K562 (cell line): ENCODE measurements at regions not wholly inside any gene's neighbourhood (a gene's known extent, or its start where the extent isn't known, plus 50 kb on each side); places are given as distances from the start of the nearest gene placed in this dataset.

Experiments used
- ATAC-seq: fragments of 200-7000 bp; cut with Tn5 transposase; 3 replicates; pipeline ENCODE4 v1.9.1; 2020; ENCODE audit warnings: moderate library complexity
- BruUV-seq: library from RNA; stranded (reverse); fragments of 400-500 nt; replicated peaks from 2 replicates; lab custom pipeline; 2021; lab: Mats Ljungman, UMichigan
- CTCF ChIA-PET: fragments of 300-600 bp; formaldehyde crosslinking; extraction: SDS; loops from one replicate; lab custom pipeline; 2021; ENCODE audit warnings: low intra/inter-chr PET ratio; lab: Yijun Ruan, JAX
- POLR2A ChIA-PET: fragments of 300-600, 350-650 bp; sonication (Branson Sonifier 250); formaldehyde crosslinking; extraction: SDS; loops from one replicate; lab custom pipeline; 2021; ENCODE audit warnings: antibody characterized with exemption, inconsistent platforms; lab: Yijun Ruan, JAX
- DNase-seq, 4 experiments: peaks; one replicate each; pipeline versions ENCODE4 v3.0.0 to v3.0.0-alpha.2; 2011 to 2018; ENCODE audit warnings: low spot score in 3 of 4, mixed read lengths in 3 of 4; ENCODE audit errors: extremely low read depth in 1 of 4
- FAIRE-seq: peaks from 2 replicates; lab custom pipeline; 2011; peaks lifted over from hg19 to GRCh38; lab: Jason Lieb, UNC
- H2AFZ ChIP-seq: 2 replicates; pipeline ENCODE4 v1.6.0; 2011; ENCODE audit warnings: low read depth, low read length, control low read depth, inconsistent platforms
- H3K27ac ChIP-seq: fragments of 200-600 bp; 3 replicates; pipeline ENCODE4 v1.8.0; 2011; ENCODE audit warnings: low read depth, mild to moderate bottlenecking, control low read depth, inconsistent platforms, low read length, moderate library complexity, mixed read lengths; ENCODE audit errors: extremely low read depth
- H3K27me3 ChIP-seq, 2 experiments: fragments of 300-600 bp in 1 of 2; 2 replicates in 1 of 2; 3 replicates in 1 of 2; pipeline versions ENCODE4 v1.6.0 to v1.8.0; 2011; ENCODE audit warnings: inconsistent platforms in 2 of 2, low read length in 2 of 2, mild to moderate bottlenecking in 1 of 2, mixed read lengths in 1 of 2, moderate library complexity in 1 of 2; ENCODE audit not compliant: control insufficient read depth in 2 of 2, insufficient read depth in 2 of 2
- H3K36me3 ChIP-seq: fragments of 300-600 bp; 3 replicates; pipeline ENCODE4 v1.8.0; 2011; ENCODE audit warnings: mild to moderate bottlenecking, low read length, inconsistent platforms; ENCODE audit not compliant: control insufficient read depth, insufficient read depth
- H3K4me1 ChIP-seq, 2 experiments: fragments of 200-600 bp in 1 of 2; replicated peaks in 1 of 2; 2 replicates in 1 of 2; 3 replicates in 1 of 2; pipeline versions ENCODE4 v1.5.1 to v1.8.0; 2011; ENCODE audit warnings: inconsistent platforms in 2 of 2, low read length in 2 of 2, mild to moderate bottlenecking in 1 of 2, mixed read lengths in 1 of 2, moderate library complexity in 1 of 2; ENCODE audit not compliant: control insufficient read depth in 2 of 2, insufficient read depth in 2 of 2
- H3K4me2 ChIP-seq: 2 replicates; pipeline ENCODE4 v1.6.1; 2011; ENCODE audit warnings: low read length, control low read depth, inconsistent platforms, mixed read lengths; ENCODE audit not compliant: insufficient read depth
- H3K4me3 ChIP-seq: fragments of 200-600 bp; sonication (generic), shearing (Covaris generic); 2 replicates; pipeline ENCODE4 v1.5.1; 2016; ENCODE audit warnings: control low read depth, inconsistent platforms
- H3K79me2 ChIP-seq: fragments of 200-600 bp; 3 replicates; pipeline ENCODE4 v1.8.0; 2011; ENCODE audit warnings: low read length, inconsistent platforms; ENCODE audit not compliant: control insufficient read depth, insufficient read depth
- H3K9ac ChIP-seq, 2 experiments: 2 replicates each; pipeline versions ENCODE4 v1.6.0 to v1.6.1; 2011; ENCODE audit warnings: low read depth in 2 of 2, low read length in 2 of 2, control low read depth in 1 of 2, inconsistent platforms in 1 of 2, mild to moderate bottlenecking in 1 of 2, mixed read lengths in 1 of 2; ENCODE audit not compliant: insufficient read depth in 1 of 2
- H3K9me1 ChIP-seq: one replicate; pipeline ENCODE4 v1.6.0; 2011; ENCODE audit warnings: inconsistent platforms, mild to moderate bottlenecking, low read length, moderate library complexity; ENCODE audit not compliant: control insufficient read depth, insufficient read depth
- H3K9me3 ChIP-seq: replicated peaks from 2 replicates; pipeline ENCODE4 v1.5.1; 2011; ENCODE audit warnings: low read depth, low read length, inconsistent platforms; ENCODE audit not compliant: control insufficient read depth, insufficient read depth
- H4K20me1 ChIP-seq: replicated peaks from 2 replicates; pipeline ENCODE4 v1.6.1; 2011; ENCODE audit warnings: low read length, inconsistent platforms, mixed read lengths; ENCODE audit not compliant: control insufficient read depth, insufficient read depth
- CBFB ChIP-seq: sonication (generic); formaldehyde crosslinking; IDR thresholded peaks from 2 replicates; pipeline ENCODE4 v1.4.0; 2020; ENCODE audit warnings: mild to moderate bottlenecking, missing genetic modification reagents
- COPS2 ChIP-seq: fragments of 450-650 bp; conservative IDR thresholded peaks from 2 replicates; pipeline ENCODE4 v1.6.1; 2016; ENCODE audit warnings: mild to moderate bottlenecking, moderate library complexity
- DPF2 ChIP-seq: fragments of 450-650 bp; IDR thresholded peaks from 2 replicates; pipeline ENCODE4 v1.6.1; 2016
- GTF2F1 ChIP-seq: IDR thresholded peaks from 2 replicates; pipeline ENCODE4 v1.6.1; 2011; ENCODE audit warnings: low read depth, low read length, improper control_type of control experiment
- MTA2 ChIP-seq: fragments of 450-650 bp; IDR thresholded peaks from 2 replicates; pipeline ENCODE4 v1.6.1; 2016; ENCODE audit warnings: low read depth
- NR4A1 ChIP-seq, 2 experiments: fragments of 250-450 bp in 1 of 2; fragments of 450-650 bp in 1 of 2; sonication (Bioruptor Pico) in 1 of 2; IDR thresholded peaks; 2 replicates each; pipeline versions ENCODE4 v1.4.0 to v1.6.1; 2016 to 2020; ENCODE audit warnings: mild to moderate bottlenecking in 2 of 2, missing compliant biosample characterization in 1 of 2, missing genetic modification characterization in 1 of 2, moderate library complexity in 1 of 2
- PHB2 ChIP-seq: fragments of 450-650 bp; IDR thresholded peaks from 2 replicates; pipeline ENCODE4 v1.6.1; 2017; ENCODE audit warnings: low read depth
- PKNOX1 ChIP-seq: fragments of 450-650 bp; IDR thresholded peaks from 2 replicates; pipeline ENCODE4 v1.6.1; 2016
- PRPF4 ChIP-seq: fragments of 200-400 bp; formaldehyde crosslinking; IDR thresholded peaks from one replicate; pipeline ENCODE4 v1.6.1; 2017; ENCODE audit warnings: low read length, low read depth, mild to moderate bottlenecking; ENCODE audit not compliant: insufficient read depth, poor library complexity, severe bottlenecking
- RUNX1 ChIP-seq: sonication (generic); IDR thresholded peaks from 2 replicates; pipeline ENCODE4 v1.6.1; 2016; ENCODE audit warnings: antibody characterized with exemption, low read depth
- TAF1 ChIP-seq: IDR thresholded peaks from 2 replicates; pipeline ENCODE4 v1.6.1; 2011; ENCODE audit warnings: mild to moderate bottlenecking, low read length, moderate library complexity; ENCODE audit not compliant: insufficient read depth, control insufficient read depth, severe bottlenecking; ENCODE audit errors: extremely low read depth
- ZBTB5 ChIP-seq: fragments of 450-650 bp; IDR thresholded peaks from 2 replicates; pipeline ENCODE4 v1.6.1; 2017; ENCODE audit warnings: antibody characterized with exemption
- ZFP36 ChIP-seq: fragments of 150-350 bp; IDR thresholded peaks from 2 replicates; pipeline ENCODE4 v1.6.1; 2018; ENCODE audit warnings: low read length, low read depth; ENCODE audit not compliant: partially characterized antibody
- ZNF197 ChIP-seq: fragments of 200-800 bp; sonication (Bioruptor generic); IDR thresholded peaks from 2 replicates; pipeline ENCODE4 v1.6.1; 2016; ENCODE audit warnings: low read depth, missing genetic modification characterization, missing compliant biosample characterization
- ZNF668 ChIP-seq: fragments of 250-450 bp; sonication (Bioruptor Pico); IDR thresholded peaks from 2 replicates; pipeline ENCODE4 v1.8.0; 2022; ENCODE audit warnings: mild to moderate bottlenecking, inconsistent platforms
- ZZZ3 ChIP-seq: fragments of 450-650 bp; IDR thresholded peaks from 2 replicates; pipeline ENCODE4 v1.6.1; 2016; ENCODE audit warnings: antibody characterized with exemption, mild to moderate bottlenecking, moderate library complexity
- WGBS: fragments of 100-300 bp; shearing (Covaris generic); methylation state at CpG from one replicate; pipeline ENCODE4 v1.1.6; 2016; ENCODE audit warnings: low coverage, mixed read lengths; ENCODE audit not compliant: insufficient coverage; ENCODE audit errors: missing lambda C conversion rate; 5-methylcytosine and 5-hydroxymethylcytosine counted together
- in situ Hi-C: fragments of 300-500 bp; cut with MboI; formaldehyde crosslinking; loops from 4 replicates; pipeline ENCODE4 v1.15.0; 2018; ENCODE audit warnings: inconsistent platforms, mixed read lengths
- intact Hi-C: fragments of 100-400 bp; cut with micrococcal nuclease; formaldehyde crosslinking; loops from 2 replicates; pipeline ENCODE4 v1.14.2; 2022

GRCh38 chr2:41703123-41703522, 344.7 kb upstream of the PKDCC start:
- FAIRE-seq (no peak), ATAC-seq (no peak), DNase-seq (no peak)
- H3K9me1 ChIP-seq = no peaks in the 10 kb centered on the region
- H3K4me1 ChIP-seq = no peaks in the 10 kb centered on the region
- in situ Hi-C loops = no loop called here
- H3K27me3 ChIP-seq = no peaks in the 10 kb centered on the region
- no peak overlapping the region for H3K27ac ChIP-seq
- ChIA-PET CTCF (no interaction called here), POLR2A (no interaction called here)
- no peak overlapping the region for H2AFZ ChIP-seq
- no peaks in the 10 kb centered on the region for H3K36me3 ChIP-seq
- intact Hi-C loops = no loop called here
- TF ChIP-seq PKNOX1 = no peak
- no peak for TF ChIP-seq DPF2
- no peak for TF ChIP-seq PRPF4
- BruUV-seq = no TSS peak
- no peaks in the 10 kb centered on the region for H3K9me3 ChIP-seq
- no peak overlapping the region for H3K9ac ChIP-seq
- WGBS = 0% methylated on average over 2 of the region's 2 CpGs
- no peaks in the 10 kb centered on the region for H3K79me2 ChIP-seq
- no peak overlapping the region for H3K4me2 ChIP-seq
- H3K4me3 ChIP-seq = no peak overlapping the region
- no peaks in the 10 kb centered on the region for H4K20me1 ChIP-seq

GRCh38 chr2:41705634-41706033, 342.2 kb upstream of the PKDCC start:
- Histone ChIP-seq H3K4me1 (no peaks in the 10 kb centered on the region), H3K27me3 (no peaks in the 10 kb centered on the region), H3K4me2 (no peak overlapping the region), H3K9me1 (no peaks in the 10 kb centered on the region), H3K79me2 (no peaks in the 10 kb centered on the region), H3K9me3 (no peaks in the 10 kb centered on the region), H3K36me3 (no peaks in the 10 kb centered on the region), H3K27ac (no peak overlapping the region), H3K4me3 (no peak overlapping the region), H4K20me1 (no peaks in the 10 kb centered on the region), H3K9ac (no peak overlapping the region), H2AFZ (no peak overlapping the region)
- no peak for FAIRE-seq
- BruUV-seq = no TSS peak
- intact Hi-C loops (no loop called here), in situ Hi-C loops (no loop called here)
- CTCF ChIA-PET = no interaction called here
- no peak for ATAC-seq
- POLR2A ChIA-PET = no interaction called here
- DNase-seq = no peak
- WGBS = 5% methylated on average over 4 of the region's 4 CpGs
- TF ChIP-seq ZNF197 (CRISPR knock-in tag) (no peak), NR4A1 (CRISPR knock-in tag; IDR thresholded peaks at IDR 0.05) (no peak), NR4A1 (tag; IDR thresholded peaks at IDR 0.05) (no peak), ZZZ3 (no peak), MTA2 (no peak), ZBTB5 (no peak), ZFP36 (no peak), TAF1 (no peak), RUNX1 (no peak), COPS2 (no peak), CBFB (CRISPR knock-in tag) (no peak), PHB2 (no peak), GTF2F1 (no peak), ZNF668 (no peak)
